ENCODE measurements at regions not wholly inside any gene's neighbourhood (a gene's known extent, or its start where the extent isn't known, plus 50 kb on each side); places are given as distances from the start of the nearest gene placed in this dataset.

- H3K36me3 Mint-ChIP-seq = no peaks in the 10 kb centered on the region
- H3K27me3 Mint-ChIP-seq (ENCODE audit: low read depth) = peaks cover 27% of the 10 kb centered on the region
These were observed 97.1 kb upstream of the IL12B start for GRCh38 chr5:159427180-159428012.

GRCh38 chr5:159430361-159431012 is 100.2 kb upstream of the IL12B start:
- no peak for DNase-seq (ENCODE audit: low spot score in 2 of 2, unreplicated experiment in 2 of 2)
- Mint-ChIP-seq H3K27me3 (ENCODE audit: low read depth) (peaks cover 36% of the 10 kb centered on the region), H3K4me3 (no peak overlapping the region), H3K4me1 (no peaks in the 10 kb centered on the region), H3K27ac (no peak overlapping the region), H3K9me3 (no peaks in the 10 kb centered on the region), H3K36me3 (no peaks in the 10 kb centered on the region)
- no peak for TF ChIP-seq CTCF (IDR thresholded peaks at IDR 0.05; ENCODE audit: unreplicated experiment)

More at GRCh38 chr5:159427180-159428012, 97.1 kb upstream of the IL12B start:
- no peak for DNase-seq (ENCODE audit: low spot score in 2 of 2, unreplicated experiment in 2 of 2)
- Mint-ChIP-seq H3K4me1 (no peaks in the 10 kb centered on the region), H3K4me3 (no peak overlapping the region), H3K27ac (no peak overlapping the region), H3K9me3 (no peaks in the 10 kb centered on the region)
- no peak for TF ChIP-seq CTCF (IDR thresholded peaks at IDR 0.05; ENCODE audit: unreplicated experiment)

- no peaks in the 10 kb centered on the region for H3K36me3 Mint-ChIP-seq
- peaks cover 27% of the 10 kb centered on the region for H3K27me3 Mint-ChIP-seq (ENCODE audit: low read depth)
- H3K27ac Mint-ChIP-seq = no peak overlapping the region
- H3K9me3 Mint-ChIP-seq = no peaks in the 10 kb centered on the region
- no peak for TF ChIP-seq CTCF (IDR thresholded peaks at IDR 0.05; ENCODE audit: unreplicated experiment)
- no peak for DNase-seq (ENCODE audit: low spot score in 2 of 2, unreplicated experiment in 2 of 2)
- H3K4me3 Mint-ChIP-seq = no peak overlapping the region
- H3K4me1 Mint-ChIP-seq = no peaks in the 10 kb centered on the region
These were observed 105.6 kb upstream of the IL12B start for GRCh38 chr5:159435855-159436254.

- Mint-ChIP-seq H3K4me3 (no peak overlapping the region), H3K27ac (no peak overlapping the region), H3K36me3 (no peaks in the 10 kb centered on the region), H3K4me1 (peaks cover 3% of the 10 kb centered on the region), H3K9me3 (no peaks in the 10 kb centered on the region), H3K27me3 (ENCODE audit: low read depth) (peaks cover 16% of the 10 kb centered on the region)
- no peak for DNase-seq (ENCODE audit: low spot score in 2 of 2, unreplicated experiment in 2 of 2)
- no peak for TF ChIP-seq CTCF (IDR thresholded peaks at IDR 0.05; ENCODE audit: unreplicated experiment)
These were observed 107.8 kb upstream of the IL12B start for GRCh38 chr5:159438092-159438491.

- no peak for DNase-seq (ENCODE audit: low spot score in 2 of 2, unreplicated experiment in 2 of 2)
- H3K27ac Mint-ChIP-seq = no peak overlapping the region
- no peak for TF ChIP-seq CTCF (IDR thresholded peaks at IDR 0.05; ENCODE audit: unreplicated experiment)
- no peaks in the 10 kb centered on the region for H3K36me3 Mint-ChIP-seq
- H3K4me3 Mint-ChIP-seq = no peak overlapping the region
- H3K4me1 Mint-ChIP-seq = peaks cover 3% of the 10 kb centered on the region
- peaks cover 13% of the 10 kb centered on the region for H3K27me3 Mint-ChIP-seq (ENCODE audit: low read depth)
- no peaks in the 10 kb centered on the region for H3K9me3 Mint-ChIP-seq
These were observed 108.7 kb upstream of the IL12B start for GRCh38 chr5:159439002-159439401.

All from mesothelial cell of epicardium (in vitro differentiated cells).